IPS-18a (cell line): ENCODE measurements at regions not wholly inside any gene's neighbourhood (a gene's known extent, or its start where the extent isn't known, plus 50 kb on each side); places are given as distances from the start of the nearest gene placed in this dataset.

Experiments used
- H3K27ac ChIP-seq: one replicate; pipeline ENCODE4 v1.5.1; 2013; ENCODE audit warnings: low read length
- H3K27me3 ChIP-seq: one replicate; pipeline ENCODE4 v1.6.1; 2013; ENCODE audit warnings: mild to moderate bottlenecking, low read length; ENCODE audit not compliant: control insufficient read depth, insufficient read depth
- H3K36me3 ChIP-seq: one replicate; pipeline ENCODE4 v1.6.1; 2013; ENCODE audit warnings: low read depth, low read length; ENCODE audit not compliant: control insufficient read depth
- H3K4me1 ChIP-seq: one replicate; pipeline ENCODE4 v1.6.1; 2013; ENCODE audit warnings: low read depth, low read length; ENCODE audit not compliant: control insufficient read depth
- H3K4me3 ChIP-seq: one replicate; pipeline ENCODE4 v1.5.1; 2013; ENCODE audit warnings: low read length
- H3K9ac ChIP-seq: one replicate; pipeline ENCODE4 v1.6.1; 2013; ENCODE audit warnings: mild to moderate bottlenecking, low read length, moderate library complexity
- H3K9me3 ChIP-seq: one replicate; pipeline ENCODE4 v1.6.1; 2013; ENCODE audit warnings: low read depth, low read length; ENCODE audit not compliant: control insufficient read depth

DNA sequence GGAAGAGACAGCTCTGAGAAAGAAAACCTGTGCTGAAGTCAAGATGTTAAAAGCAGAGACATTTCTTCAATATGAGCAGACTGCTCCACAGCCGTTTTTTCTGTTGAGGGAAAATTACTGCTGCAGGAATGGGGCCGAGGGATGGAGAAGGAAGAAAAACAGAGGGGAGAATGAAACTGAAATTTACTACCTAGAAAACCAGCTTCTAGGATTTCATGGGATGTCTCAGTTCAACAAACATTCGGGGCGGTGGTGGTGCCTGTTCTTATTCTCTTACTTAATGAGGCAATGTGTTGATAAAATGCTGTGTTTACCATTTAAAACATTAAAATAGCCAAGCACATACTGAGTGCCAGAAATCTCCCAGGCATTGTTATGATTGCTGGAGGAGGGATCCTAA is 557.1 kb upstream of the MEX3C start:
- Histone ChIP-seq H3K4me3 (no peak overlapping the region), H3K9me3 (no peaks in the 10 kb centered on the region), H3K27ac (no peak overlapping the region), H3K4me1 (no peaks in the 10 kb centered on the region), H3K27me3 (no peaks in the 10 kb centered on the region), H3K9ac (no peak overlapping the region), H3K36me3 (no peaks in the 10 kb centered on the region)

DNA sequence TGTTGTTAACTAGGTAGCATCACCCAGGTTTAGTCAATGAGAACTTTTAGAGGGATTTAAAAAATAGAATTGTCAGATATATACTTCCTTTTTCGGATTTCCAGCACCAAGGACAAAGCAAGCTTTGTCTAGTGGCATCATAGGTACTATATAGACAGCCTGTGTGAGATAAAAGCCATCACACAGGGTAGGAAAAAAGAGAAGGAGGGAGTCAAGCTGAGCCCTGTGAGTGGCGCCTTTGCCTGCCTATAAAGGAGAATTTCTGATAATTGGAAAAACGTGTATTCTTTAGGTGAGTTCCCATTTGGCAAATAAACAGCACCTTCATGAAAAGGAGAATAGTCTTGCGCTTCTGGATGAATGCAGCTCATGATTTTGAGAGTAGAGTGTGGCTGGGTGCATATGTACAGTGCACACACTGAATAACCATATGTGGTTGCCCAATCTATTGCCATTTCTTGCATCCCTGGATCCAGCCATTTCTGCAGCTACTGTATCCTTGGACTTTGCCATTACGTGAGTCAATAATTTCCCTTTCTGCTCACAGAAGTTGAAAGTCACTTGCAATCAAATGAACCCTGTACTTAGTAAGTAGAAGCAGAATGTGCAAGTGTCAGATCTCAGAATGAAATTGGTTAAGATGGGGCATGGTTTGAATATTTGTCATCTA is 559.9 kb upstream of the MEX3C start:
- H3K9ac ChIP-seq = no peak overlapping the region
- H3K27ac ChIP-seq = no peak overlapping the region
- H3K4me1 ChIP-seq = no peaks in the 10 kb centered on the region
- H3K4me3 ChIP-seq = no peak overlapping the region
- H3K36me3 ChIP-seq = no peaks in the 10 kb centered on the region
- H3K9me3 ChIP-seq = no peaks in the 10 kb centered on the region
- no peaks in the 10 kb centered on the region for H3K27me3 ChIP-seq

DNA sequence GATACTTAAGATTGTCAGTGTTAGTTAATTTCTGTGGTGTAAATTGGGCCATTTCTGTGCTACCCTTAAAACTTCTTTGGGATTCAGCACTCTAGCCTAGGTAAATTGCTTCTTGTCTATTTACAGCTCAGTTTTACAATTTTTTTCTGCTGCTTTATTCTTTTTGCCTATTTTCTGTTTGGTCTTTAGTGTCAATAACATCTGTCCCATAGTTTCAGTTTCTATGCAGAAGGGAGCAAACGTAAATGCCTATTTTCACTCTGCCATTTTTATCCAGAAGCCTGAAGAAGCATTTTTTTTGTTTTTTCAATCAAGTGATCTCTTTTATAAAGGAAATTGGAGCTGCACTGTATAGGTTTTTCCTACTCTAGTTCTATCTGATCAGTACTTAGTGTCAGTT is 564.9 kb upstream of the MEX3C start:
- no peaks in the 10 kb centered on the region for H3K27me3 ChIP-seq
- no peak overlapping the region for H3K4me3 ChIP-seq
- no peak overlapping the region for H3K9ac ChIP-seq
- H3K9me3 ChIP-seq = no peaks in the 10 kb centered on the region
- no peak overlapping the region for H3K27ac ChIP-seq
- no peaks in the 10 kb centered on the region for H3K4me1 ChIP-seq
- no peaks in the 10 kb centered on the region for H3K36me3 ChIP-seq

DNA sequence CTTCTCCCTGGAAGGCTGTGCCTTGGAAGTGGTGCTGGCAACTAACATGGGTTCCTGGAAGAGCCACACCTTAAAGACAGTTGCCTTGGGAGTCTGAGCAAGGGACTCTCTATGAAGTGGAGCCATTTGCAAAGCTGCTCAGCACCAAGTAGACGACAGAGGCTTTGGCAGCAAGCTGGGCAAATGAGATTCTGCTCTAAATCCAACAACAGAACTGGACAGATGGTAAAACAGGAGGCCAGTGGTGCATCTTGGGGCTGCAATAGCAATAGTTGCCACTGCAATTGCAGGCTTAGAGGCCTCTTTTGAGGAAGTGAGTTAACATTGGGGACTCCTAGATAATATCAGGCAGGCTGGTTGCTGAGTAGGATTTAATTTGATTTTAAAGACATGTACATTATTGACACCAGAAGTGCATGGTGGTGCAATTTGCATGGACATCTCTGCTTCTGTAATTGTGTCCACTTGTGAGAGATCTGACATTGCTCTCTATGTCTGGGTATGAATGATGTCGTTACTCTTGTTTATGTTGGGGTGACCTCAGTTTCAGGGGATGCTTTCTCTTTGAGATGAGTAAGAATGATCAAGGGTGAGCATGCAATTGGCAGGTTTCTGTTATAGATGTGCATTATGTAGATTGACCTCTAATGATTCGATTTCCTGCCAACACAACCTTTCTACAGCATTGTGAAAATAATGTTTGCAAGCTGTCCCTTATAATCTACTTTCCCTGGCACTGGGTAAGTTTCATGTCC is 568.3 kb upstream of the MEX3C start:
- H3K9me3 ChIP-seq = no peaks in the 10 kb centered on the region
- H3K4me1 ChIP-seq = no peaks in the 10 kb centered on the region
- no peak overlapping the region for H3K27ac ChIP-seq
- H3K9ac ChIP-seq = no peak overlapping the region
- H3K4me3 ChIP-seq = no peak overlapping the region
- H3K36me3 ChIP-seq = no peaks in the 10 kb centered on the region
- no peaks in the 10 kb centered on the region for H3K27me3 ChIP-seq

GRCh38 chr18:51767293-51767692 is 569.8 kb upstream of the MEX3C start:
- no peaks in the 10 kb centered on the region for H3K9me3 ChIP-seq
- H3K4me1 ChIP-seq = no peaks in the 10 kb centered on the region
- no peak overlapping the region for H3K9ac ChIP-seq
- no peak overlapping the region for H3K4me3 ChIP-seq
- H3K36me3 ChIP-seq = no peaks in the 10 kb centered on the region
- no peak overlapping the region for H3K27ac ChIP-seq
- H3K27me3 ChIP-seq = no peaks in the 10 kb centered on the region

- H3K4me1 ChIP-seq = no peaks in the 10 kb centered on the region
- H3K27ac ChIP-seq = no peak overlapping the region
Observed at GRCh38 chr18:51778115-51778514, 561.9 kb upstream of the DCC start.

GRCh38 chr18:51789871-51790270 is 550.1 kb upstream of the DCC start:
- no peaks in the 10 kb centered on the region for H3K27me3 ChIP-seq
- H3K36me3 ChIP-seq = no peaks in the 10 kb centered on the region
- no peak overlapping the region for H3K9ac ChIP-seq
- no peak overlapping the region for H3K4me3 ChIP-seq
- H3K9me3 ChIP-seq = no peaks in the 10 kb centered on the region
- no peaks in the 10 kb centered on the region for H3K4me1 ChIP-seq
- H3K27ac ChIP-seq = no peak overlapping the region

More at GRCh38 chr18:51778115-51778514, 561.9 kb upstream of the DCC start:
- no peak overlapping the region for H3K9ac ChIP-seq
- H3K36me3 ChIP-seq = no peaks in the 10 kb centered on the region
- no peak overlapping the region for H3K4me3 ChIP-seq
- no peaks in the 10 kb centered on the region for H3K27me3 ChIP-seq
- no peaks in the 10 kb centered on the region for H3K9me3 ChIP-seq

GRCh38 chr18:51801514-51801913 is 538.5 kb upstream of the DCC start:
- no peaks in the 10 kb centered on the region for H3K4me1 ChIP-seq
- no peaks in the 10 kb centered on the region for H3K36me3 ChIP-seq
- H3K4me3 ChIP-seq = no peak overlapping the region
- no peaks in the 10 kb centered on the region for H3K9me3 ChIP-seq
- no peak overlapping the region for H3K27ac ChIP-seq
- no peaks in the 10 kb centered on the region for H3K27me3 ChIP-seq
- no peak overlapping the region for H3K9ac ChIP-seq

DNA sequence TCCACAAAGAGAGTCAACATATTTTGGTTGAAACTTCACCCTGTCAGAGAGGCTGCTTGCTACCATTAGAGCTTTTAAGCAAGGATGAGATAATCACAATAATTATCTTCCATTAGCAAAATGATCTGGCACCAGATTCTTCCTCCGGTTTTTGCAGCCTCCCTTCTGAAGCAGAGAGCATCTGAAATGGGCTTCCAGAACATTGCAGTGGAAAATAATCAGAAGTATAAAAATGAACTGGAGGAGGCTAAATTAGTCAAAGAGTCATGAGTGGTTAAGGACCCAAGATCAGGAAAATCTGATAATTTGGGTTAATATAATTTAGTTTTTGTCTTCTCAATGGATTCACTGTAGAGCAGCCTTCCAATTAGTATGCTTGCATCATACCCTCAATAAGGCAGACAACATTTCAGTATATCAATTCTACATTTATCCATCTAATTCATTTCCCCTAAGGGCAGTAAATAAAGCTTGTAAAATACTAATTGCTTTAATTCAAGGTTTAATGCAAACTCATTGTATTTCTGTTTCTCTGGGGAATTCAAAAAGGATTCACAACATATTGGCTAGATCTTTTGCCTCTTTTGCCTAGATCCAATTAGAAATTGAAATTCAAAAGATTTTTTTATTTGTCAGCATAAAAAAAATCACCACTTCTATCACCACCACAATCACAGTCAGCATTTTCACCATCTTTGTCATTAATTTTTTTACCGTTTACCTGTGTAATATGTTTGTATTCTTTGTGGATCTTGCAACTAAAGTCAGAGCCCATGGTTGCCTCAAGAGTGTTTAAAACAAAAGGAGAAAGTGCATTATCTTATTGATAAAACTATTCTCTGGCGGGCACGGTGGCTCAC is 537.2 kb upstream of the DCC start:
- Histone ChIP-seq H3K9ac (no peak overlapping the region), H3K4me1 (no peaks in the 10 kb centered on the region), H3K27me3 (no peaks in the 10 kb centered on the region), H3K9me3 (no peaks in the 10 kb centered on the region), H3K36me3 (no peaks in the 10 kb centered on the region), H3K27ac (no peak overlapping the region), H3K4me3 (no peak overlapping the region)

- no peaks in the 10 kb centered on the region for H3K36me3 ChIP-seq
- H3K27ac ChIP-seq = no peak overlapping the region
- H3K9ac ChIP-seq = no peak overlapping the region
- H3K4me1 ChIP-seq = no peaks in the 10 kb centered on the region
- H3K9me3 ChIP-seq = no peaks in the 10 kb centered on the region
- no peak overlapping the region for H3K4me3 ChIP-seq
- no peaks in the 10 kb centered on the region for H3K27me3 ChIP-seq
Observed at GRCh38 chr18:51807336-51807735, 532.7 kb upstream of the DCC start.

DNA sequence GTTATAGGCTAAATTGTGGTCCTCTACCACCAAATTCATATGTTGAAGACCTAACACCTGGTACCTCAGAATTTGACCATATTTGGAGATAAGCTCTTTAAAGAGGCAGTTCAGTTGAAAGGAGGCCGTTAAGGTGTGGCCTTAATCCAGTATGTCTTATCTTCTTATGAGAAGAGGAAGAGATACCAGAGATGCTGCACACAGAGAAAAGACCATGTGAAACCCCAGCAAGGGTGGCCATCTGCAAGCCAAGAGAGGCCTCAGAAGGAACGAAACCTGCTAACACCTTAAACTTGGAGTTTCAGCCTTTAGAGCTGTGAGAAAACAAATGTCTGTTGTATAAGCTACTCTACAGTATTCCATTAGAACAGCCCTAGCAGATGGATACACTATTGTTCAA is 528.1 kb upstream of the DCC start:
- no peak overlapping the region for H3K9ac ChIP-seq
- H3K27me3 ChIP-seq = no peaks in the 10 kb centered on the region

More for the DNA sequence above, 528.1 kb upstream of the DCC start:
- Histone ChIP-seq H3K9me3 (no peaks in the 10 kb centered on the region), H3K27ac (no peak overlapping the region), H3K4me1 (no peaks in the 10 kb centered on the region), H3K4me3 (no peak overlapping the region), H3K36me3 (no peaks in the 10 kb centered on the region)
